Esophagus squamous epithelium (tissue), 5 donors: ENCODE measurements at regions not wholly inside any gene's neighbourhood (a gene's known extent, or its start where the extent isn't known, plus 50 kb on each side); places are given as distances from the start of the nearest gene placed in this dataset.

Experiments
- DNase-seq: peaks from one replicate; lab custom pipeline; 2025; lab: John Stamatoyannopoulos, UW
- H3K27ac ChIP-seq, 4 donors: fragments of 200-600 bp; sonication (generic); one replicate each; pipeline ENCODE4 v1.5.1; 2016 to 2019; ENCODE audit warnings: mild to moderate bottlenecking in 1 of 4
- H3K27me3 ChIP-seq, 4 donors: fragments of 200-600 bp; sonication (generic); 1 replicate in 3 of 4; 2 replicates in 1 of 4; pipeline versions ENCODE4 v1.5.1 to v1.6.0; 2017 to 2021; ENCODE audit warnings: antibody characterized with exemption in 1 of 4
- H3K36me3 ChIP-seq, 3 donors: fragments of 200-600 bp; sonication (generic); one replicate each; pipeline ENCODE4 v1.5.1; 2016 to 2019
- H3K4me1 ChIP-seq, 3 donors: fragments of 200-600 bp; sonication (generic); one replicate each; pipeline ENCODE4 v1.5.1; 2017 to 2019
- H3K4me3 ChIP-seq, 4 donors: fragments of 200-600 bp; sonication (generic); 1 replicate in 3 of 4; 2 replicates in 1 of 4; pipeline ENCODE4 v1.5.1; 2016 to 2019; ENCODE audit warnings: mild to moderate bottlenecking in 2 of 4, moderate library complexity in 1 of 4
- H3K9me3 ChIP-seq, 3 donors: fragments of 200-600 bp; sonication (generic); one replicate each; pipeline ENCODE4 v1.5.1; 2016 to 2019
- CTCF ChIP-seq, 6 experiments: fragments of 450-650 bp in 4 of 6; fragments of 200-600 bp in 2 of 6; sonication (generic) in 2 of 6; IDR thresholded peaks; one replicate each; pipeline ENCODE4 v1.5.1; 2016 to 2019; ENCODE audit warnings: antibody characterized with exemption in 6 of 6, mild to moderate bottlenecking in 4 of 6, moderate library complexity in 4 of 6
- POLR2A ChIP-seq, 4 donors: fragments of 450-650 bp; IDR thresholded peaks; one replicate each; pipeline ENCODE4 v1.6.1; 2017; ENCODE audit warnings: antibody characterized with exemption in 4 of 4, mild to moderate bottlenecking in 4 of 4, moderate library complexity in 3 of 4
- WGBS, 2 donors: methylation state at CpG; one replicate each; pipeline ENCODE4 v1.1.5; 2018; 5-methylcytosine and 5-hydroxymethylcytosine counted together
- intact Hi-C: fragments of 100-400 bp; cut with DNase I; formaldehyde crosslinking; loops from one replicate; pipeline ENCODE4 v1.15.0; 2022
- donor health status: DM: yes; HTN: yes; CAD: no.

GRCh38 chr15:59828861-59829260 lies 139.7 kb upstream of the BNIP2 start:
- no peaks in the 10 kb centered on the region for H3K36me3 ChIP-seq
- no peak for DNase-seq
- 71 to 81% methylated on average over 7 to 12 of the region's 15 CpGs for WGBS, 2 donors
- peaks cover 0 to 23% (median 0%) of the 10 kb centered on the region in 4 donors for H3K27me3 ChIP-seq
- no peak overlapping the region for H3K4me3 ChIP-seq
- no peak for TF ChIP-seq CTCF (IDR thresholded peaks at IDR 0.05)
- TF ChIP-seq POLR2A (IDR thresholded peaks at IDR 0.05): no peak
- H3K27ac ChIP-seq: no peak overlapping the region
- intact Hi-C loops: no loop called here
- H3K4me1 ChIP-seq: no peaks in the 10 kb centered on the region
- H3K9me3 ChIP-seq: no peaks in the 10 kb centered on the region

- H3K27ac ChIP-seq: no peak overlapping the region
- TF ChIP-seq POLR2A (IDR thresholded peaks at IDR 0.05): no peak
- TF ChIP-seq CTCF (IDR thresholded peaks at IDR 0.05): no peak
- intact Hi-C loops: no loop called here
- no peak overlapping the region for H3K4me3 ChIP-seq
- H3K36me3 ChIP-seq: no peaks in the 10 kb centered on the region
- no peaks in the 10 kb centered on the region for H3K9me3 ChIP-seq
- H3K27me3 ChIP-seq: peaks cover 0 to 21% (median 0%) of the 10 kb centered on the region in 4 donors
- 42 to 44% methylated on average over 4 of the region's 4 CpGs for WGBS, 2 donors
- DNase-seq: no peak
- H3K4me1 ChIP-seq: no peaks in the 10 kb centered on the region
These were observed 139.1 kb upstream of the BNIP2 start for GRCh38 chr15:59828263-59828662.

GRCh38 chr15:59825901-59826300 lies 136.8 kb upstream of the BNIP2 start:
- no peaks in the 10 kb centered on the region for H3K9me3 ChIP-seq
- DNase-seq: no peak
- no peaks in the 10 kb centered on the region for H3K4me1 ChIP-seq
- 26 to 33% methylated on average over 7 of the region's 7 CpGs for WGBS, 2 donors
- peaks cover 0 to 18% (median 0%) of the 10 kb centered on the region in 4 donors for H3K27me3 ChIP-seq
- TF ChIP-seq CTCF (IDR thresholded peaks at IDR 0.05) (no peak), POLR2A (IDR thresholded peaks at IDR 0.05) (no peak)
- H3K27ac ChIP-seq: no peak overlapping the region
- intact Hi-C loops: no loop called here
- no peak overlapping the region for H3K4me3 ChIP-seq
- H3K36me3 ChIP-seq: no peaks in the 10 kb centered on the region

GRCh38 chr15:59821286-59821685 lies 132.2 kb upstream of the BNIP2 start:
- no peak for TF ChIP-seq CTCF (IDR thresholded peaks at IDR 0.05)
- no peak for TF ChIP-seq POLR2A (IDR thresholded peaks at IDR 0.05)
- no peaks in the 10 kb centered on the region for H3K9me3 ChIP-seq
- H3K36me3 ChIP-seq: no peaks in the 10 kb centered on the region
- no peak overlapping the region for H3K4me3 ChIP-seq
- peaks cover 0 to 42% (median 0%) of the 10 kb centered on the region in 4 donors for H3K27me3 ChIP-seq
- H3K27ac ChIP-seq: no peak overlapping the region
- WGBS, 2 donors: 60 to 78% methylated on average over 1 of the region's 1 CpG
- no peak for DNase-seq
- no peaks in the 10 kb centered on the region for H3K4me1 ChIP-seq
- intact Hi-C loops: no loop called here

GRCh38 chr15:59819092-59819491 lies 130.0 kb upstream of the BNIP2 start:
- no peak for DNase-seq
- Histone ChIP-seq H3K4me1 (no peaks in the 10 kb centered on the region), H3K27ac (no peak overlapping the region), H3K36me3 (no peaks in the 10 kb centered on the region), H3K27me3 (peaks cover 0 to 62% (median 0%) of the 10 kb centered on the region in 4 donors), H3K4me3 (no peak overlapping the region), H3K9me3 (no peaks in the 10 kb centered on the region)
- TF ChIP-seq CTCF (IDR thresholded peaks at IDR 0.05) (no peak), POLR2A (IDR thresholded peaks at IDR 0.05) (no peak)
- WGBS, 2 donors: 26 to 32% methylated on average over 4 of the region's 4 CpGs
- intact Hi-C loops: no loop called here
